ENCODE measurements at regions not wholly inside any gene's neighbourhood (a gene's known extent, or its start where the extent isn't known, plus 50 kb on each side); places are given as distances from the start of the nearest gene placed in this dataset.

GRCh38 chr22:46071451-46072109, 78.7 kb upstream of the PPARA start:
- peaks cover 44% of the 10 kb centered on the region for H3K36me3 ChIP-seq (ENCODE audit: insufficient read depth, low read length)
- H3K9ac ChIP-seq (ENCODE audit: low read depth, low read length), result peak overlapping the region; percentile 99
- H3K4me3 ChIP-seq (ENCODE audit: low read length), result peak overlapping the region; percentile 98
- no peaks in the 10 kb centered on the region for H3K27me3 ChIP-seq (ENCODE audit: control insufficient read depth, insufficient read depth, low read length)
- peak overlapping the region; percentile 99 for H3K4me2 ChIP-seq (ENCODE audit: low read length)
- H3K9me3 ChIP-seq (replicated peaks; ENCODE audit: low read length), result no peaks in the 10 kb centered on the region
- H3K4me1 ChIP-seq (ENCODE audit: control insufficient read depth, insufficient read depth, low read length), result peaks cover 23% of the 10 kb centered on the region

- Histone ChIP-seq H3K9me3 (replicated peaks; ENCODE audit: low read length) (no peaks in the 10 kb centered on the region), H3K4me1 (ENCODE audit: control insufficient read depth, insufficient read depth, low read length) (peaks cover 17% of the 10 kb centered on the region), H3K4me2 (ENCODE audit: low read length) (peak overlapping the region; percentile 99), H3K36me3 (ENCODE audit: insufficient read depth, low read length) (peaks cover 51% of the 10 kb centered on the region), H3K4me3 (ENCODE audit: low read length) (peak overlapping the region; percentile 98), H3K27me3 (ENCODE audit: control insufficient read depth, insufficient read depth, low read length) (no peaks in the 10 kb centered on the region), H3K9ac (ENCODE audit: low read depth, low read length) (peak overlapping the region; percentile 99)
Observed at GRCh38 chr22:46072110-46072881, 78.0 kb upstream of the PPARA start.

GRCh38 chr22:46072981-46073682, 77.2 kb upstream of the PPARA start:
- peaks cover 9% of the 10 kb centered on the region for H3K4me1 ChIP-seq (ENCODE audit: control insufficient read depth, insufficient read depth, low read length)
- peaks cover 57% of the 10 kb centered on the region for H3K36me3 ChIP-seq (ENCODE audit: insufficient read depth, low read length)

GRCh38 chr22:46073683-46074504, 76.4 kb upstream of the PPARA start:
- H3K36me3 ChIP-seq (ENCODE audit: insufficient read depth, low read length), result peaks cover 64% of the 10 kb centered on the region
- peaks cover 9% of the 10 kb centered on the region for H3K4me1 ChIP-seq (ENCODE audit: control insufficient read depth, insufficient read depth, low read length)

More at GRCh38 chr22:46072981-46073682, 77.2 kb upstream of the PPARA start:
- Histone ChIP-seq H3K4me2 (ENCODE audit: low read length) (peak overlapping the region; percentile 99), H3K9ac (ENCODE audit: low read depth, low read length) (peak overlapping the region; percentile 99), H3K9me3 (replicated peaks; ENCODE audit: low read length) (no peaks in the 10 kb centered on the region), H3K27me3 (ENCODE audit: control insufficient read depth, insufficient read depth, low read length) (no peaks in the 10 kb centered on the region), H3K4me3 (ENCODE audit: low read length) (peak overlapping the region; percentile 98)

GRCh38 chr22:46074771-46075551, 75.4 kb upstream of the PPARA start:
- peak overlapping the region; percentile 98 for H3K4me3 ChIP-seq (ENCODE audit: low read length)
- H3K4me1 ChIP-seq (ENCODE audit: control insufficient read depth, insufficient read depth, low read length), result peaks cover 16% of the 10 kb centered on the region
- peak overlapping the region; percentile 99 for H3K4me2 ChIP-seq (ENCODE audit: low read length)
- H3K9ac ChIP-seq (ENCODE audit: low read depth, low read length), result peak overlapping the region; percentile 99
- peaks cover 73% of the 10 kb centered on the region for H3K36me3 ChIP-seq (ENCODE audit: insufficient read depth, low read length)
- H3K27me3 ChIP-seq (ENCODE audit: control insufficient read depth, insufficient read depth, low read length), result no peaks in the 10 kb centered on the region
- H3K9me3 ChIP-seq (replicated peaks; ENCODE audit: low read length), result no peaks in the 10 kb centered on the region

More at GRCh38 chr22:46073683-46074504, 76.4 kb upstream of the PPARA start:
- Histone ChIP-seq H3K27me3 (ENCODE audit: control insufficient read depth, insufficient read depth, low read length) (no peaks in the 10 kb centered on the region), H3K9ac (ENCODE audit: low read depth, low read length) (peak overlapping the region; percentile 99), H3K4me3 (ENCODE audit: low read length) (peak overlapping the region; percentile 98), H3K4me2 (ENCODE audit: low read length) (peak overlapping the region; percentile 99), H3K9me3 (replicated peaks; ENCODE audit: low read length) (no peaks in the 10 kb centered on the region)

GRCh38 chr22:46075764-46076531, 74.4 kb upstream of the PPARA start:
- Histone ChIP-seq H3K4me3 (ENCODE audit: low read length) (peak overlapping the region; percentile 98), H3K9ac (ENCODE audit: low read depth, low read length) (peak overlapping the region; percentile 99), H3K9me3 (replicated peaks; ENCODE audit: low read length) (no peaks in the 10 kb centered on the region), H3K27me3 (ENCODE audit: control insufficient read depth, insufficient read depth, low read length) (no peaks in the 10 kb centered on the region), H3K36me3 (ENCODE audit: insufficient read depth, low read length) (peaks cover 80% of the 10 kb centered on the region), H3K4me1 (ENCODE audit: control insufficient read depth, insufficient read depth, low read length) (peaks cover 16% of the 10 kb centered on the region), H3K4me2 (ENCODE audit: low read length) (peak overlapping the region; percentile 99)

GRCh38 chr22:46076651-46077339, 73.5 kb upstream of the PPARA start:
- peak overlapping the region; percentile 98 for H3K4me3 ChIP-seq (ENCODE audit: low read length)
- H3K36me3 ChIP-seq (ENCODE audit: insufficient read depth, low read length), result peaks cover 89% of the 10 kb centered on the region
- peaks cover 16% of the 10 kb centered on the region for H3K4me1 ChIP-seq (ENCODE audit: control insufficient read depth, insufficient read depth, low read length)
- H3K4me2 ChIP-seq (ENCODE audit: low read length), result peak overlapping the region; percentile 99
- no peaks in the 10 kb centered on the region for H3K27me3 ChIP-seq (ENCODE audit: control insufficient read depth, insufficient read depth, low read length)
- H3K9me3 ChIP-seq (replicated peaks; ENCODE audit: low read length), result no peaks in the 10 kb centered on the region
- H3K9ac ChIP-seq (ENCODE audit: low read depth, low read length), result peak overlapping the region; percentile 99

- H3K4me3 ChIP-seq (ENCODE audit: low read length), result peak overlapping the region; percentile 98
- peaks cover 93% of the 10 kb centered on the region for H3K36me3 ChIP-seq (ENCODE audit: insufficient read depth, low read length)
- no peaks in the 10 kb centered on the region for H3K27me3 ChIP-seq (ENCODE audit: control insufficient read depth, insufficient read depth, low read length)
- no peaks in the 10 kb centered on the region for H3K9me3 ChIP-seq (replicated peaks; ENCODE audit: low read length)
- peak overlapping the region; percentile 99 for H3K4me2 ChIP-seq (ENCODE audit: low read length)
- peaks cover 16% of the 10 kb centered on the region for H3K4me1 ChIP-seq (ENCODE audit: control insufficient read depth, insufficient read depth, low read length)
- H3K9ac ChIP-seq (ENCODE audit: low read depth, low read length), result peak overlapping the region; percentile 99
Observed at GRCh38 chr22:46077669-46078099, 72.6 kb upstream of the PPARA start.

- Histone ChIP-seq H3K4me1 (ENCODE audit: control insufficient read depth, insufficient read depth, low read length) (peaks cover 16% of the 10 kb centered on the region), H3K9me3 (replicated peaks; ENCODE audit: low read length) (no peaks in the 10 kb centered on the region), H3K4me3 (ENCODE audit: low read length) (peak overlapping the region; percentile 98)
Observed at GRCh38 chr22:46078241-46079092, 71.9 kb upstream of the PPARA start.

More at GRCh38 chr22:46078241-46079092, 71.9 kb upstream of the PPARA start:
- Histone ChIP-seq H3K27me3 (ENCODE audit: control insufficient read depth, insufficient read depth, low read length) (no peaks in the 10 kb centered on the region), H3K9ac (ENCODE audit: low read depth, low read length) (peak overlapping the region; percentile 99), H3K36me3 (ENCODE audit: insufficient read depth, low read length) (peaks cover 93% of the 10 kb centered on the region), H3K4me2 (ENCODE audit: low read length) (peak overlapping the region; percentile 99)

Data from skeletal muscle satellite cell (primary cell).